ENCODE measurements at regions not wholly inside any gene's neighbourhood (a gene's known extent, or its start where the extent isn't known, plus 50 kb on each side); places are given as distances from the start of the nearest gene placed in this dataset.
"Not testable (repeated sequence)": the region's sequence is repeated elsewhere in the genome, so short reads cannot be mapped to it uniquely, and the experiment has no call there.

GRCh38 chr6:103734016-103734415, 1125.7 kb downstream of the HACE1 start:
- Mint-ChIP-seq H3K4me3 (no peak overlapping the region), H3K36me3 (ENCODE audit: low read depth) (no peaks in the 10 kb centered on the region), H3K4me1 (no peaks in the 10 kb centered on the region), H3K27ac (no peak overlapping the region), H3K9me3 (peaks cover 8% of the 10 kb centered on the region), H3K27me3 (no peaks in the 10 kb centered on the region)
- ChIA-PET CTCF (no interaction called here), POLR2A (no interaction called here)
- no peak for DNase-seq

- Mint-ChIP-seq H3K9me3 (peaks cover 1% of the 10 kb centered on the region), H3K4me3 (no peak overlapping the region), H3K27me3 (no peaks in the 10 kb centered on the region)
Measured at GRCh38 chr6:103729658-103730057, 1130.1 kb downstream of the HACE1 start.

GRCh38 chr6:103723438-103724322, 1136.0 kb downstream of the HACE1 start:
- H3K36me3 Mint-ChIP-seq (ENCODE audit: low read depth) = no peaks in the 10 kb centered on the region

More at GRCh38 chr6:103729658-103730057, 1130.1 kb downstream of the HACE1 start:
- ChIA-PET POLR2A (no interaction called here), CTCF (no interaction called here)
- DNase-seq = no peak
- Mint-ChIP-seq H3K27ac (no peak overlapping the region), H3K36me3 (ENCODE audit: low read depth) (no peaks in the 10 kb centered on the region), H3K4me1 (no peaks in the 10 kb centered on the region)

GRCh38 chr6:103722683-103723082, 1137.0 kb downstream of the HACE1 start:
- no peaks in the 10 kb centered on the region for H3K36me3 Mint-ChIP-seq (ENCODE audit: low read depth)
- H3K4me3 Mint-ChIP-seq = no peak overlapping the region
- H3K4me1 Mint-ChIP-seq = no peaks in the 10 kb centered on the region
- H3K9me3 Mint-ChIP-seq = no peaks in the 10 kb centered on the region
- H3K27ac Mint-ChIP-seq = no peak overlapping the region
- H3K27me3 Mint-ChIP-seq = no peaks in the 10 kb centered on the region
- no peak for DNase-seq
- POLR2A ChIA-PET = no interaction called here
- CTCF ChIA-PET = no interaction called here

More at GRCh38 chr6:103723438-103724322, 1136.0 kb downstream of the HACE1 start:
- Mint-ChIP-seq H3K9me3 (no peaks in the 10 kb centered on the region), H3K27ac (no peak overlapping the region), H3K4me3 (no peak overlapping the region), H3K27me3 (no peaks in the 10 kb centered on the region), H3K4me1 (no peaks in the 10 kb centered on the region)
- POLR2A ChIA-PET = no interaction called here
- CTCF ChIA-PET = no interaction called here
- DNase-seq = no peak

- no peaks in the 10 kb centered on the region for H3K27me3 Mint-ChIP-seq
- no peak overlapping the region for H3K27ac Mint-ChIP-seq
- H3K4me1 Mint-ChIP-seq = no peaks in the 10 kb centered on the region
- POLR2A ChIA-PET = no interaction called here
- CTCF ChIA-PET = no interaction called here
- H3K9me3 Mint-ChIP-seq = no peaks in the 10 kb centered on the region
- DNase-seq = no peak
- no peaks in the 10 kb centered on the region for H3K36me3 Mint-ChIP-seq (ENCODE audit: low read depth)
- no peak overlapping the region for H3K4me3 Mint-ChIP-seq
Measured at GRCh38 chr6:103721923-103722322, 1137.8 kb downstream of the HACE1 start.

- Mint-ChIP-seq H3K36me3 (ENCODE audit: low read depth) (no peaks in the 10 kb centered on the region), H3K4me1 (no peaks in the 10 kb centered on the region)
- CTCF ChIA-PET = no interaction called here
Measured at GRCh38 chr6:103720393-103720792, 1139.3 kb downstream of the HACE1 start.

GRCh38 chr6:103719545-103719944, 1140.2 kb downstream of the HACE1 start:
- no peaks in the 10 kb centered on the region for H3K4me1 Mint-ChIP-seq
- ChIA-PET CTCF (no interaction called here), POLR2A (no interaction called here)
- H3K4me3 Mint-ChIP-seq = no peak overlapping the region
- H3K27ac Mint-ChIP-seq = no peak overlapping the region
- no peaks in the 10 kb centered on the region for H3K27me3 Mint-ChIP-seq
- no peaks in the 10 kb centered on the region for H3K9me3 Mint-ChIP-seq
- no peaks in the 10 kb centered on the region for H3K36me3 Mint-ChIP-seq (ENCODE audit: low read depth)
- DNase-seq = no peak

More at GRCh38 chr6:103720393-103720792, 1139.3 kb downstream of the HACE1 start:
- no peak overlapping the region for H3K4me3 Mint-ChIP-seq
- POLR2A ChIA-PET = no interaction called here
- no peak for DNase-seq
- no peaks in the 10 kb centered on the region for H3K9me3 Mint-ChIP-seq
- H3K27me3 Mint-ChIP-seq = no peaks in the 10 kb centered on the region
- no peak overlapping the region for H3K27ac Mint-ChIP-seq

- Mint-ChIP-seq H3K4me1 (no peaks in the 10 kb centered on the region), H3K36me3 (ENCODE audit: low read depth) (no peaks in the 10 kb centered on the region), H3K27ac (no peak overlapping the region), H3K27me3 (no peaks in the 10 kb centered on the region), H3K9me3 (no peaks in the 10 kb centered on the region), H3K4me3 (no peak overlapping the region)
- CTCF ChIA-PET = no interaction called here
- DNase-seq = no peak
- POLR2A ChIA-PET = no interaction called here
Measured at GRCh38 chr6:103715269-103715668, 1144.5 kb downstream of the HACE1 start.

- not testable (repeated sequence) for H3K9me3 Mint-ChIP-seq, H3K4me3 Mint-ChIP-seq
Measured at GRCh38 chr6:103709236-103709635, 1150.5 kb downstream of the HACE1 start.

GRCh38 chr6:103707596-103708325, 1152.0 kb downstream of the HACE1 start:
- H3K36me3 Mint-ChIP-seq (ENCODE audit: low read depth) = no peaks in the 10 kb centered on the region
- no peak overlapping the region for H3K27ac Mint-ChIP-seq
- no peaks in the 10 kb centered on the region for H3K4me1 Mint-ChIP-seq
- no peaks in the 10 kb centered on the region for H3K9me3 Mint-ChIP-seq
- DNase-seq = no peak
- ChIA-PET POLR2A (no interaction called here), CTCF (no interaction called here)
- H3K27me3 Mint-ChIP-seq = no peaks in the 10 kb centered on the region
- no peak overlapping the region for H3K4me3 Mint-ChIP-seq

More at GRCh38 chr6:103709236-103709635, 1150.5 kb downstream of the HACE1 start:
- POLR2A ChIA-PET; DNase-seq; H3K36me3 Mint-ChIP-seq (ENCODE audit: low read depth); H3K27ac Mint-ChIP-seq; H3K27me3 Mint-ChIP-seq; CTCF ChIA-PET; H3K4me1 Mint-ChIP-seq: not testable (repeated sequence)

GRCh38 chr6:103699769-103700168, 1160.0 kb downstream of the HACE1 start:
- no peak overlapping the region for H3K27ac Mint-ChIP-seq
- H3K36me3 Mint-ChIP-seq (ENCODE audit: low read depth) = no peaks in the 10 kb centered on the region
- no peaks in the 10 kb centered on the region for H3K27me3 Mint-ChIP-seq
- H3K9me3 Mint-ChIP-seq = no peaks in the 10 kb centered on the region
- ChIA-PET POLR2A (no interaction called here), CTCF (no interaction called here)
- H3K4me1 Mint-ChIP-seq = no peaks in the 10 kb centered on the region
- DNase-seq = no peak
- H3K4me3 Mint-ChIP-seq = no peak overlapping the region

GRCh38 chr6:103687430-103687829, 1172.3 kb downstream of the HACE1 start:
- Mint-ChIP-seq H3K27me3 (no peaks in the 10 kb centered on the region), H3K4me1 (no peaks in the 10 kb centered on the region), H3K4me3 (no peak overlapping the region), H3K36me3 (ENCODE audit: low read depth) (no peaks in the 10 kb centered on the region), H3K9me3 (no peaks in the 10 kb centered on the region), H3K27ac (no peak overlapping the region)
- DNase-seq = no peak
- POLR2A ChIA-PET = no interaction called here
- CTCF ChIA-PET = no interaction called here

GRCh38 chr6:103680116-103680515, 1179.6 kb downstream of the HACE1 start:
- CTCF ChIA-PET = no interaction called here
- Mint-ChIP-seq H3K9me3 (no peaks in the 10 kb centered on the region), H3K4me3 (no peak overlapping the region), H3K27ac (no peak overlapping the region), H3K4me1 (no peaks in the 10 kb centered on the region), H3K36me3 (ENCODE audit: low read depth) (no peaks in the 10 kb centered on the region), H3K27me3 (no peaks in the 10 kb centered on the region)
- no peak for DNase-seq
- POLR2A ChIA-PET = no interaction called here

GRCh38 chr6:103677290-103677689, 1182.4 kb downstream of the HACE1 start:
- DNase-seq = no peak
- POLR2A ChIA-PET = no interaction called here
- H3K27ac Mint-ChIP-seq = no peak overlapping the region
- H3K27me3 Mint-ChIP-seq = no peaks in the 10 kb centered on the region
- H3K36me3 Mint-ChIP-seq (ENCODE audit: low read depth) = no peaks in the 10 kb centered on the region
- no peaks in the 10 kb centered on the region for H3K4me1 Mint-ChIP-seq
- no peaks in the 10 kb centered on the region for H3K9me3 Mint-ChIP-seq
- no peak overlapping the region for H3K4me3 Mint-ChIP-seq
- CTCF ChIA-PET = no interaction called here

Measured in activated CD4-positive, alpha-beta memory T cell treated with anti-CD3 and anti-CD28 coated beads, Interleukin-2, amount 10 ng/mL, durations not matched to agents 7 days and 5 days (primary cell).